H9 (cell line): ENCODE measurements at regions not wholly inside any gene's neighbourhood (a gene's known extent, or its start where the extent isn't known, plus 50 kb on each side); places are given as distances from the start of the nearest gene placed in this dataset.

Experiments
- DNase-seq: peaks from one replicate; pipeline ENCODE4 v3.0.0-alpha.2; 2017
- H2AFZ ChIP-seq: one replicate; pipeline ENCODE4 v1.6.1; 2013; ENCODE audit warnings: mild to moderate bottlenecking, low read length, control low read depth, moderate library complexity
- H2AK5ac ChIP-seq: 2 replicates; pipeline ENCODE4 v1.6.1; 2013; ENCODE audit warnings: low read length, control low read depth, mixed read lengths; ENCODE audit not compliant: insufficient read length
- H2BK120ac ChIP-seq: one replicate; pipeline ENCODE4 v1.6.1; 2013; ENCODE audit warnings: low read depth, mild to moderate bottlenecking, low read length, control low read depth, inconsistent platforms; ENCODE audit not compliant: poor library complexity, severe bottlenecking
- H2BK12ac ChIP-seq: 2 replicates; pipeline ENCODE4 v1.6.1; 2013; ENCODE audit warnings: low read length, control low read depth, mixed read lengths, low read depth; ENCODE audit not compliant: insufficient read length
- H2BK15ac ChIP-seq: 2 replicates; pipeline ENCODE4 v1.6.1; 2013; ENCODE audit warnings: low read depth, low read length, control low read depth
- H2BK20ac ChIP-seq: one replicate; pipeline ENCODE4 v1.6.1; 2013; ENCODE audit warnings: low read depth, mild to moderate bottlenecking, low read length, control low read depth, inconsistent platforms; ENCODE audit not compliant: poor library complexity, severe bottlenecking
- H2BK5ac ChIP-seq: 2 replicates; pipeline ENCODE4 v1.6.1; 2013; ENCODE audit warnings: low read length, control low read depth, mixed read lengths; ENCODE audit not compliant: insufficient read length
- H3K14ac ChIP-seq: 2 replicates; pipeline ENCODE4 v1.6.1; 2013; ENCODE audit warnings: low read length, control low read depth; ENCODE audit not compliant: insufficient read depth
- H3K18ac ChIP-seq: 2 replicates; pipeline ENCODE4 v1.6.1; 2013; ENCODE audit warnings: low read depth, mild to moderate bottlenecking, mixed read lengths, low read length, control low read depth; ENCODE audit not compliant: insufficient read length
- H3K23ac ChIP-seq: 2 replicates; pipeline ENCODE4 v1.6.1; 2013; ENCODE audit warnings: low read length, control low read depth, mixed read lengths, low read depth; ENCODE audit not compliant: insufficient read length
- H3K23me2 ChIP-seq: 2 replicates; pipeline ENCODE4 v1.6.1; 2013; ENCODE audit warnings: low read depth, mild to moderate bottlenecking, mixed read lengths, low read length, control low read depth; ENCODE audit not compliant: insufficient read length, poor library complexity, severe bottlenecking
- H3K27ac ChIP-seq: 2 replicates; pipeline ENCODE4 v1.5.1; 2013; ENCODE audit warnings: low read length, control low read depth, mixed read lengths, low read depth; ENCODE audit not compliant: insufficient read length
- H3K27me3 ChIP-seq: 2 replicates; pipeline ENCODE4 v1.6.1; 2013; ENCODE audit warnings: low read length, control low read depth, inconsistent platforms; ENCODE audit not compliant: insufficient read depth
- H3K4ac ChIP-seq: 2 replicates; pipeline ENCODE4 v1.6.1; 2013; ENCODE audit warnings: low read depth, mild to moderate bottlenecking, control low read depth, inconsistent platforms, low read length, moderate library complexity
- H3K4me1 ChIP-seq: 2 replicates; pipeline ENCODE4 v1.6.1; 2013; ENCODE audit warnings: low read length, control low read depth, inconsistent platforms; ENCODE audit not compliant: insufficient read depth
- H3K4me2 ChIP-seq: 2 replicates; pipeline ENCODE4 v1.6.1; 2013; ENCODE audit warnings: low read length, control low read depth, mixed read lengths; ENCODE audit not compliant: insufficient read length, insufficient read depth
- H3K56ac ChIP-seq: 2 replicates; pipeline ENCODE4 v1.6.1; 2013; ENCODE audit warnings: low read depth, mild to moderate bottlenecking, mixed read lengths, low read length, control low read depth; ENCODE audit not compliant: insufficient read length
- H3K79me1 ChIP-seq: 2 replicates; pipeline ENCODE4 v1.6.1; 2013; ENCODE audit warnings: low read depth, mild to moderate bottlenecking, moderate library complexity, low read length, control low read depth, inconsistent platforms; ENCODE audit not compliant: insufficient read depth, poor library complexity, severe bottlenecking
- H3K79me2 ChIP-seq: 2 replicates; pipeline ENCODE4 v1.6.1; 2013; ENCODE audit warnings: low read length, control low read depth, inconsistent platforms; ENCODE audit not compliant: insufficient read depth
- H3K9ac ChIP-seq: 2 replicates; pipeline ENCODE4 v1.6.1; 2013; ENCODE audit warnings: low read length, control low read depth, mixed read lengths; ENCODE audit not compliant: insufficient read length; ENCODE audit errors: extremely low read depth
- H3K9me3 ChIP-seq: one replicate; pipeline ENCODE4 v1.6.1; 2013; ENCODE audit warnings: low read depth, low read length, inconsistent platforms; ENCODE audit not compliant: control insufficient read depth
- H3T11ph ChIP-seq: one replicate; pipeline ENCODE4 v1.6.1; 2013; ENCODE audit warnings: mild to moderate bottlenecking, low read length, control low read depth, inconsistent platforms
- H4K20me1 ChIP-seq: one replicate; pipeline ENCODE4 v1.6.1; 2013; ENCODE audit not compliant: control insufficient read depth, insufficient read length, insufficient read depth
- H4K5ac ChIP-seq: 2 replicates; pipeline ENCODE4 v1.6.1; 2013; ENCODE audit warnings: low read depth, mild to moderate bottlenecking, mixed read lengths, low read length, control low read depth; ENCODE audit not compliant: insufficient read length
- H4K8ac ChIP-seq: replicated peaks from 2 replicates; pipeline ENCODE4 v1.6.1; 2013; ENCODE audit warnings: low read length, control low read depth, mixed read lengths, low read depth; ENCODE audit not compliant: insufficient read length
- H4K91ac ChIP-seq: 2 replicates; pipeline ENCODE4 v1.6.1; 2013; ENCODE audit warnings: low read depth, mild to moderate bottlenecking, moderate library complexity, mixed read lengths, low read length, control low read depth; ENCODE audit not compliant: insufficient read length
- H3K27ac Mint-ChIP-seq, 3 experiments: 2 replicates in 2 of 3; 3 replicates in 1 of 3; pipeline ENCODE4 v1.8.0; 2020 to 2021; ENCODE audit warnings: mixed read lengths in 3 of 3, mild to moderate bottlenecking in 1 of 3, moderate library complexity in 1 of 3
- H3K27me3 Mint-ChIP-seq: 2 replicates; pipeline ENCODE4 v1.8.0; 2021; ENCODE audit warnings: low read depth, mild to moderate bottlenecking, moderate library complexity, mixed read lengths
- H3K36me3 Mint-ChIP-seq, 3 experiments: 2 replicates in 2 of 3; 3 replicates in 1 of 3; pipeline ENCODE4 v1.8.0; 2020 to 2021; ENCODE audit warnings: low read depth in 3 of 3, mixed read lengths in 3 of 3; ENCODE audit not compliant: insufficient read depth in 1 of 3
- H3K4me1 Mint-ChIP-seq, 2 experiments: 2 replicates each; pipeline ENCODE4 v1.8.0; 2020; ENCODE audit warnings: mixed read lengths in 2 of 2
- H3K4me3 Mint-ChIP-seq, 2 experiments: 2 replicates in 1 of 2; 3 replicates in 1 of 2; pipeline ENCODE4 v1.8.0; 2020 to 2021; ENCODE audit warnings: mild to moderate bottlenecking in 2 of 2, mixed read lengths in 2 of 2, moderate library complexity in 1 of 2
- H3K9me3 Mint-ChIP-seq, 2 experiments: 2 replicates in 1 of 2; 3 replicates in 1 of 2; pipeline ENCODE4 v1.8.0; 2020; ENCODE audit warnings: mild to moderate bottlenecking in 2 of 2, mixed read lengths in 2 of 2, moderate library complexity in 1 of 2
- WGBS: extraction: QIAGEN DNeasy Blood & Tissue Kit; methylation state at CpG from one replicate; pipeline ENCODE4 v1.1.7; 2013; ENCODE audit warnings: missing lambda C conversion rate, low lambda C conversion rate, mixed read lengths; ENCODE audit not compliant: insufficient read length; ENCODE audit errors: extremely low coverage; 5-methylcytosine and 5-hydroxymethylcytosine counted together
- TF ChIP-seq, protein P1 (sequence below): fragments of 200-600 bp; sonication (generic); conservative IDR thresholded peaks from 3 replicates; pipeline ENCODE4 v1.8.0; 2021; ENCODE audit warnings: antibody characterized with exemption, mild to moderate bottlenecking

DNA sequence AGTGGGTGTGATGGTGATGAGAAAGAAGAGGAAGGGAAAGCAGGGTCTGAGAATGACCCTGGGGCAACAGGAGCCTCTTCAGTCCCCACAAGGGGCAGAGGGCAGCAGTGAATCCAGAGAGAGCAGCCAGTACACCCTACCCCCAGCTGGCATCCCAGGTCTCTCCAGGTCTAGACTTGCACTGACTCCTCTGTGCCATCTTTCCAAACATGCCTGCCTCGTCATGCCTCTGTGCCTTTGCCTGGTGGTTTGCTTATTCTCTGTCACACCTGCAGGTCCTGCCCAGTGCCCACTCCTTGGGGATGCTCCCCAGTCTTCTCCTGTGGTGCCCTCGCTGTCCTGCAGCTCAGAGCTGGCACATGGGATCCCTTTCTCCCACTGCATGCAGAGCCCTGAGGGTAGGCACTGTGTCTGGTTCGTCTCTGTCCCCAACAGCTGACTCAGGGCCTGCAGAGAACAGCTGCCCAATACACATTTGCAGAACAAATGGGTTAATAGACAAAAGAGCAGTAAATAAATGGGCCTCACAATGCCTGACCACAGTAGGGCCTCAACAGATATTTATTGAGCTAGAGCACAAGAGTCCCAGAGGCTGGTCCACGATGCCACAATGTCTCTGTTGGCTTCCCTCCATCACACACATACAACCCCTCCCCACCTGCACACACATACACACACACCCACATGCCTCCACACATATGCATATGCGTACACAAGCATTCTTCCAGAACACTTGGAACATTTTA is 89.8 kb downstream of the HS1BP3 start:
- Mint-ChIP-seq H3K9me3 (peaks cover 0 to 3% of the 10 kb centered on the region in 2 experiments; a peak in 2 of 5 replicates), H3K4me3 (no peak overlapping the region), H3K36me3 (0 out of 7 replicates have a peak, but pooled peaks cover 0 to 3% (median 0%) of the 10 kb centered on the region in 3 experiments), H3K4me1 (peaks cover 45 to 46% of the 10 kb centered on the region in 2 experiments), H3K27ac (peak overlapping the region; percentile 31 to 54 (median 46); a peak in 5 of 7 replicates), H3K27me3 (peaks cover 12% of the 10 kb centered on the region)
- no peak overlapping the region for H4K91ac ChIP-seq
- H4K8ac ChIP-seq, result no peak overlapping the region
- H3K23me2 ChIP-seq, result no peaks in the 10 kb centered on the region
- H4K5ac ChIP-seq, result no peak overlapping the region
- H2BK120ac ChIP-seq, result no peak overlapping the region
- peaks cover 11% of the 10 kb centered on the region for H3K4me1 ChIP-seq
- H3K4ac ChIP-seq, result no peak overlapping the region
- H2AK5ac ChIP-seq, result no peak overlapping the region
- no peak overlapping the region for H3K4me2 ChIP-seq
- H2AFZ ChIP-seq, result no peak overlapping the region
- no peaks in the 10 kb centered on the region for H3K9me3 ChIP-seq
- H3K23ac ChIP-seq, result no peak overlapping the region
- H3K79me1 ChIP-seq, result no peaks in the 10 kb centered on the region
- WGBS, result no CpG with 5 or more reads among the region's 5 CpGs
- no peaks in the 10 kb centered on the region for H4K20me1 ChIP-seq
- no peak overlapping the region for H3T11ph ChIP-seq
- H3K14ac ChIP-seq, result no peak overlapping the region
- no peaks in the 10 kb centered on the region for H3K79me2 ChIP-seq
- no peak overlapping the region for H3K56ac ChIP-seq
- H3K18ac ChIP-seq, result no peak overlapping the region
- no peak overlapping the region for H2BK20ac ChIP-seq
- H2BK12ac ChIP-seq, result no peak overlapping the region
- TF ChIP-seq, protein P1, sequence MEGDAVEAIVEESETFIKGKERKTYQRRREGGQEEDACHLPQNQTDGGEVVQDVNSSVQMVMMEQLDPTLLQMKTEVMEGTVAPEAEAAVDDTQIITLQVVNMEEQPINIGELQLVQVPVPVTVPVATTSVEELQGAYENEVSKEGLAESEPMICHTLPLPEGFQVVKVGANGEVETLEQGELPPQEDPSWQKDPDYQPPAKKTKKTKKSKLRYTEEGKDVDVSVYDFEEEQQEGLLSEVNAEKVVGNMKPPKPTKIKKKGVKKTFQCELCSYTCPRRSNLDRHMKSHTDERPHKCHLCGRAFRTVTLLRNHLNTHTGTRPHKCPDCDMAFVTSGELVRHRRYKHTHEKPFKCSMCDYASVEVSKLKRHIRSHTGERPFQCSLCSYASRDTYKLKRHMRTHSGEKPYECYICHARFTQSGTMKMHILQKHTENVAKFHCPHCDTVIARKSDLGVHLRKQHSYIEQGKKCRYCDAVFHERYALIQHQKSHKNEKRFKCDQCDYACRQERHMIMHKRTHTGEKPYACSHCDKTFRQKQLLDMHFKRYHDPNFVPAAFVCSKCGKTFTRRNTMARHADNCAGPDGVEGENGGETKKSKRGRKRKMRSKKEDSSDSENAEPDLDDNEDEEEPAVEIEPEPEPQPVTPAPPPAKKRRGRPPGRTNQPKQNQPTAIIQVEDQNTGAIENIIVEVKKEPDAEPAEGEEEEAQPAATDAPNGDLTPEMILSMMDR, result no peak
- DNase-seq, result no peak
- H2BK5ac ChIP-seq, result no peak overlapping the region
- H2BK15ac ChIP-seq, result no peak overlapping the region
- no peak overlapping the region for H3K9ac ChIP-seq
- no peaks in the 10 kb centered on the region for H3K27me3 ChIP-seq
- H3K27ac ChIP-seq, result no peak overlapping the region
